ENCODE measurements at regions not wholly inside any gene's neighbourhood (a gene's known extent, or its start where the extent isn't known, plus 50 kb on each side); places are given as distances from the start of the nearest gene placed in this dataset.

- TF ChIP-seq, protein P1, sequence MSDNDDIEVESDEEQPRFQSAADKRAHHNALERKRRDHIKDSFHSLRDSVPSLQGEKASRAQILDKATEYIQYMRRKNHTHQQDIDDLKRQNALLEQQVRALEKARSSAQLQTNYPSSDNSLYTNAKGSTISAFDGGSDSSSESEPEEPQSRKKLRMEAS (IDR thresholded peaks at IDR 0.05; ENCODE audit: low read depth, low read length): no peak
- TF ChIP-seq MYC (IDR thresholded peaks at IDR 0.05; ENCODE audit: low read depth, low read length) (no peak), POLR2A (IDR thresholded peaks at IDR 0.05; ENCODE audit: extremely low read depth, insufficient read length) (no peak), CTCF (IDR thresholded peaks at IDR 0.05; ENCODE audit: low read depth, low read length) (no peak)
- DNase-seq (ENCODE audit: low read depth): no peak
- H3K4me3 ChIP-seq (ENCODE audit: low read depth, low read length): no peak overlapping the region
Measured at GRCh38 chr9:71357346-71357745, 235.9 kb upstream of the TRPM3 start.

GRCh38 chr9:71355884-71356283 is 234.5 kb upstream of the TRPM3 start:
- TF ChIP-seq CTCF (IDR thresholded peaks at IDR 0.05; ENCODE audit: low read depth, low read length) (no peak), MYC (IDR thresholded peaks at IDR 0.05; ENCODE audit: low read depth, low read length) (no peak), POLR2A (IDR thresholded peaks at IDR 0.05; ENCODE audit: extremely low read depth, insufficient read length) (no peak)
- TF ChIP-seq, protein P1 (IDR thresholded peaks at IDR 0.05; ENCODE audit: low read depth, low read length): no peak
- no peak for DNase-seq (ENCODE audit: low read depth)
- no peak overlapping the region for H3K4me3 ChIP-seq (ENCODE audit: low read depth, low read length)

- DNase-seq (ENCODE audit: low read depth): no peak
- no peak overlapping the region for H3K4me3 ChIP-seq (ENCODE audit: low read depth, low read length)
- no peak for TF ChIP-seq MYC (IDR thresholded peaks at IDR 0.05; ENCODE audit: low read depth, low read length)
- no peak for TF ChIP-seq POLR2A (IDR thresholded peaks at IDR 0.05; ENCODE audit: extremely low read depth, insufficient read length)
- no peak for TF ChIP-seq CTCF (IDR thresholded peaks at IDR 0.05; ENCODE audit: low read depth, low read length)
- TF ChIP-seq, protein P1 (IDR thresholded peaks at IDR 0.05; ENCODE audit: low read depth, low read length): no peak
Measured at GRCh38 chr9:71353720-71354119, 232.3 kb upstream of the TRPM3 start.

- H3K4me3 ChIP-seq (ENCODE audit: low read depth, low read length): no peak overlapping the region
- DNase-seq (ENCODE audit: low read depth): no peak
- TF ChIP-seq MYC (IDR thresholded peaks at IDR 0.05; ENCODE audit: low read depth, low read length): no peak
- TF ChIP-seq POLR2A (IDR thresholded peaks at IDR 0.05; ENCODE audit: extremely low read depth, insufficient read length): no peak
- TF ChIP-seq, protein P1 (IDR thresholded peaks at IDR 0.05; ENCODE audit: low read depth, low read length): no peak
- TF ChIP-seq CTCF (IDR thresholded peaks at IDR 0.05; ENCODE audit: low read depth, low read length): no peak
Measured at GRCh38 chr9:71352837-71353236, 231.4 kb upstream of the TRPM3 start.

GRCh38 chr9:71349218-71349617 is 227.8 kb upstream of the TRPM3 start:
- TF ChIP-seq MYC (IDR thresholded peaks at IDR 0.05; ENCODE audit: low read depth, low read length) (no peak), POLR2A (IDR thresholded peaks at IDR 0.05; ENCODE audit: extremely low read depth, insufficient read length) (no peak), CTCF (IDR thresholded peaks at IDR 0.05; ENCODE audit: low read depth, low read length) (no peak)
- TF ChIP-seq, protein P1 (IDR thresholded peaks at IDR 0.05; ENCODE audit: low read depth, low read length): no peak
- H3K4me3 ChIP-seq (ENCODE audit: low read depth, low read length): no peak overlapping the region
- no peak for DNase-seq (ENCODE audit: low read depth)

DNA sequence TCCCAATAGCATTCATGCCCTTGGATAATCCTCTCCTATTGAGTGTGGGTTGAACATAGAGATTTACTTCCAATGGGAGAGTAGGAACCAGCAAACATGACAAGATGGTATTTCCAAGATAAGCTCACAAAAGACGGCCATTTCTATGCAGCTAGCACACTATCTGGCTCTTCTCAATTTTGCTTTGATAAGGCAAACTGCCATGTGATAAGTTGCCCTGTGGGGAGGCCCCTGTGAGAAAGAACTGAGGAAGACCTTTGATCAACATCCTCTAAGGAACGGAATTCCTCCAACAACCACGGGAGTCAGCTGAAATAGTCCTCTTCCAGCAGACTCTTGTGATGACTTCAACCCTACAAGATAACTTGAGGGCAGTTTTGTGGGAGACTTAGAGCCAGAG is 211.9 kb upstream of the TRPM3 start:
- no peak for TF ChIP-seq CTCF (IDR thresholded peaks at IDR 0.05; ENCODE audit: low read depth, low read length)
- no peak for TF ChIP-seq POLR2A (IDR thresholded peaks at IDR 0.05; ENCODE audit: extremely low read depth, insufficient read length)
- TF ChIP-seq MYC (IDR thresholded peaks at IDR 0.05; ENCODE audit: low read depth, low read length): no peak
- TF ChIP-seq, protein P1 (IDR thresholded peaks at IDR 0.05; ENCODE audit: low read depth, low read length): no peak
- H3K4me3 ChIP-seq (ENCODE audit: low read depth, low read length): no peak overlapping the region
- DNase-seq (ENCODE audit: low read depth): no peak

All from NB4 (cell line).